T-helper 1 cell (primary cell): ENCODE measurements at regions not wholly inside any gene's neighbourhood (a gene's known extent, or its start where the extent isn't known, plus 50 kb on each side); places are given as distances from the start of the nearest gene placed in this dataset.

Experiments used
- DNase-seq, 5 donors: peaks; one replicate each; pipeline ENCODE4 v3.0.0-alpha.2; 2012 to 2020

DNA sequence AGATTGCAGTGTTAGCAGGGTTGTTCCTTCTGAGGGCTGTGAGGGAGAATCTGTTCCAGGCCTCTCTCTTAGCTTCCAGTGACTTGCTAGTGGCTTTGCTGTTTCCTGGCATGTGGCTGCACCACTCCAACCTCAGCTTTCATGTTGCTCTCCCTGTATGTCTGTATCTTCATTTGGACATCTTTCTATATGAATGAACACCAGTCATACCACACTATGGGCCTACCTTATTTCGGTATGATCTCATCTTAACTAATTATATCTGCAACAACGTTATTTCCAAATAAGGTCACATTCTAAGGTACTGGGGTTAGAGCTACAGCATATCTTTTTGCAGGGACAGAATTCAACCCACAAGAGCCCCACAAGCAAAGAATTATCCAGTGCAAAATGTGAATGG lies 356.7 kb upstream of the UMPS start:
- DNase-seq: peak in 1 of 5 donors; percentile 18

DNA sequence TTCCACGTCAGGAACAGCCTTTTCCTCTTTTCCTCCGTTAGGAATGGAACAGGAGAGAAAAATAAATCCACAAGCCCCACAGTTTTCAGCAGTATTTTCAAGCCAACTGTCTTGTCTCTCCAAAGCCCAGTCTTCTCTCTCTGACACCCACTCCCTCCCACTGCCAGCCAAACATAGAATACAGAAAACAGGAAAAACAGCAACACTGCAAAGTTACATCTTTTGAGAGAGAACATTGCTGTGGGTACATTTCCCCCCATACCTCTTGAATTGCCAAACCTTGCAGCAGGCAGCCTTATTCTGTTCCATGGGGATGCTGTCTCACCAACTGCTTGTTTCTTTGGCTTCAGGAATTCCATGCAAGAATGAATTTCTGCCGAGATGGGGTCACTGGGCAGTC lies 355.7 kb upstream of the UMPS start:
- no peak for DNase-seq

DNA sequence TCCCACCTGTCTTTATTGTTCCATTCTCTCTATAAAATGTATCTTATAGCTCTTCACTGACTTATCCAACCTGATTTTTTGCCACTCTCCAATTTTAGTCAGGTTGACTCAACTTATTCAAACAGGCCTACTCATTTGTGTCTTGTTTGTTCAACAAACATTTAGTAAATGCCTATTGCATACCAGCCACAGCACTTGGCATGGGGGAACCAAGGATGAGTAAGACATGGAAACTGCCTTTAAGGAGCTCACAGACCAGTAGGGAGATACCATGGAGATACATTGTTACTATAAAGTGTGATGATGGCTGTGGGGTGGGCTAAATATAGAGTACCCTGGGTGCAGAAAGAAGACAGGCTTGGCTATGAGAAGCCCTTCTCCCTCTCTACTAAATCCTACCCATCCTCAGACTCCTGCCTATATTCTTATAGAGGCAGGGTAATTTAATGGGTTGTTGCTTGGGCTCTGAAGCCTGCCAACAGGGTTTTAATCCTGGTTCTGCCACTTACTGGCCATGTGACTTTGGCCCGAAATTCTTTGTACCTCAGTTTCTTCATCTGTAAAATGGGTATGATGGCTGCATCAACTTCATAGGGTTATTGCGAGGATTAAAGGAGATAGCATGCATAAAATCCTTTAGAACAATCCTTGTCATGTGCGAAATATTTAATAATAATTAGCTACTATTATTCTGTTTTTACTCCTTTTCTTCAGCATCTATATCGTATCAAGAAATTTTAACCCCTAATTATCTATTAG lies 348.5 kb upstream of the UMPS start:
- DNase-seq: no peak

DNA sequence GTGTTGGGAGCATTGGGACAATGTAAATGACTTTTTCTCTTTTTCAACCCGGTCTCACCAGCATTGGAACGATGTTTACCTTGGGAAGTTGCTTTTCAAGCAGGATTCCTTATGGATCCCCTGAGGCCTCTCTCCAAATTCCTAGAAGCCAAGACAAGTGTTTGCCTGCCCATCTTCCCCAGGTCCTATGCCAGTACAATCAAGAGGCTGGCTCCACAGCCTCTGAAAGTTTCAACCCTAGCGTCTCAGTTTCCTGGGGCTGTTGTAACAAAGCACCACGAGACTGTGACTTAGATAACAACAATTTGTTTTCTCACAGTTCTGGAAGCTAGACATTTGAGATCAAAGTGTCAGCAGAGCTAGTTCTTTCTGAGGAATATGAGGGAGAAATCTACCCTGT lies 347.2 kb upstream of the UMPS start:
- DNase-seq: no peak

DNA sequence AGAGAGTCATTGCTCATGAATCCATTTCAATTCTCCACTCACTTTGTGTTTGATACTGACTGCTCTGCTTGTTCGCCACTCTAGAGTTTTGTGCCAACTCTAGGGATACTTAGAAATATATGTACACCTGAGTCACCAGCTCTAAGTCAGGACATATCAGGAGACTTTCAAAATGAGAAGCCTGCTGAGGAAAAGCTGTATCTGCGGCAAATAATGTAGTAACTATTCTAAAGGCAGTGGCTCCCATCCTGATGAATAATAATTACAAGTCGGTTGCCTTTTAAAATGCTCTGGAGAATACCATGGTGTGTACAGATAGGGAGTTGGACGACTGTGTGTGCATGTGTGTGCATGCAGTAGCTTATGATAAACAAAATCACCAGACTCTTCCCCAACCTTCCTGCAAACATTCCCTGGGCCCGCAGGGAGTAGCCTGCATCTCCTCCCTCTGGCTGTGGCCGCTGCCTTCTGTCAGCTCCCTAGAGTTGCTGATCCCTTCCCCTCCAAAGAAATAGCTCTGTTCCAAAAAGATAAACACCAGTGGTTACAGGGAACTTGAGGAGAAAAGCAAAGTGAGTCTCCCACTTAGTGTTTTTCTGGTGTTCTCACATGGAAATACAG lies 346.3 kb upstream of the UMPS start:
- no peak for DNase-seq

DNA sequence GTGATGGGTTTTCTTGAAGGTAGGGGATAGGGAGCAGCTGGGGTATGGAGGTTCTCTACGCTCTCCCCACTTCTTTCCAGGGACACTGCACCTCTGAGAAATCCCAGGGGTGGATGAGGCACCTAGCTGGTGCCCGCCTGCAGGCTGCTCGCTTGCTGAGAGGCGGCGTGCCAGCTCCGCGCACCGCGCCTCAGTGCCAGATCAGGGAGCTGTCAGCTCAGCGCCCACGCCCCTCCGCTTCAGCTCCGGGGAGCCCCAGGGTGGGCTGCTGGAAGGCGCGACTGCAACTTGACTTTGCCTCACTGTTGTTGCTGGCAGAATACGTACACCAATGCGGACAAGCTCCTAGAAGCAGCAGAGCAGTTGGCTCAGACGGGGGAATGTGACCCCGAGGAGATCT lies 345.7 kb upstream of the UMPS start:
- DNase-seq: no peak

DNA sequence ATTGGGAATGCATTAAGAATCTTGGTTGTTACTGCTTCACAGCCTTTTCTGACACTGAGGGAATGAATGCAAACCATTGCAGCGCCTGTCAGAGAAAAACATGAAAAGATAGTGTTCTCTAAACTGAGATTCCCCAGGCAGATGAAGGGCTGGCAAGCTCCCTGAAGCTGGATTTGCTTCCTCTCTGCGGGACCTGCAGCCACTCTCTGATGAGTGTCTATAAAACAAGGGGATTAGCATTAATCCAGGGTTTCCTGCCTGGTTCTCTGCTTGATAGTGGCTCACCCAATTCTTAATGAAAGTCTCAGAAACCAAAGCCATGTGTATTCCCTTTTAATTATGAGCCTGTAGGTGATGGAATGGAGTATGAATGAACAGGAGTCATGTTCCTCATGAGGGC lies 344.3 kb upstream of the UMPS start:
- DNase-seq: no peak

DNA sequence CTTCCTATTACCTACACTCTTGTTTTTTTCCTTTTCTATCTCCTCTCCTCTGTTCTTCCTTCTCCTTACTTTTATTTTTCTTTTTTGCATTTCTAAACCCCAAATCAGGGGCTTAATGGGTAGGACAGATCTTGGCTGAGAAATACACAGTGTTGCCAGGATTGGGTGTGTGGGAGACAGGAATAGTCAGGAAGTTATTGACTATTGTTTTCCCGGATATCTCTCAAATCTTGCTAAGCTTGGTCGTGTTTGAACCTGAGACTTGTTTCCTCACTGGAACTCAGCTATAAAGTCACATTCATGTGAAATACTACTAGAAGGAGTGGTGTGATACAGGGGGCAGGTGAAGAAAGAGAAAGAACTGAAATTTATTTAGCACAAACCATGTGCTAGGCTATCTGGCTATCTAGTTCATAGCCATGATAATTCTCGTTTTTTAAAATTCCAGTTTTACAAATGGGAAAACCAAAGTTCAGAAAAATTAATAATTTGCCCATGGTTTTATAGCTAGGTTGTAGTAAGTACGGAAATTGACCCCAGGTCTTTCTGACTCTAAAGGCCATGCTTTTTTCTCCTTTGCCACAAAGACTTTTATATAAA lies 343.2 kb upstream of the UMPS start:
- no peak for DNase-seq

DNA sequence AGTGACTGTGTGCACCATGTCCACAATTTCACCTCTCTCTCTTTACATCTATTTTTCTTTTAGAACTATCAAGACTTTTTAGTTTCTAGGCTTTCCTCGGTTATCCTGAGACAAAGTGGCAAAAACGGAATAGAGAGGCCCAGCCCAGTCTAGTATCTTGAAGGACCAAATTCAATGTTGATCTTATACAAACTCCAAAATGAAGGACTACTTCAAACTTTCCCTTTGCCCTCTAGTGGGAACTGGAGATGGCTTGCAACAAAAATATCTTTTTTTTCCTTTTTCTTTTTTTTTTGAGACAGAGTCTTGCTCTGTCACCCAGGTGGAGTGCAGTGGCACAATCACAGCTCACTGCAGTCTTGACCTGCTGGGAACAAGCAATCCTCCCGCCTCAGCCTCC lies 338.5 kb upstream of the UMPS start:
- no peak for DNase-seq

DNA sequence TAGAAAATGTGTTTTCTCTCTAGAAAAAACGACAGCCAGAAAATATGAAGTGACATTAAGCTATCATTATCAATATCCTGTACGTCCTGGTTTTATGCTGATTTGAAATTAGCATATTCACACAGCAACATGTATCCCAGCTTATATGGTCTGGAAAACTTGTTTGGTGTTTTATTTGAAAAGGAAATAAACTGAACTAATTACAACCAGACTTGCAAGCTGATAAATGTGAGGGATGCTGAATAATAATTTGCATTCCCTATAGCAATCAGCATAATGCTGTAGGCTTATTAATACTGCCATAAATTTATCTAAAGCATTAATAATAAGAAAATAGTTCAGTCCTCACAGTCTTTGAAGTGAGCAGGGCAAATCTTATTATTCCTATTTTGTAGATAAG lies 336.9 kb upstream of the UMPS start:
- no peak for DNase-seq

DNA sequence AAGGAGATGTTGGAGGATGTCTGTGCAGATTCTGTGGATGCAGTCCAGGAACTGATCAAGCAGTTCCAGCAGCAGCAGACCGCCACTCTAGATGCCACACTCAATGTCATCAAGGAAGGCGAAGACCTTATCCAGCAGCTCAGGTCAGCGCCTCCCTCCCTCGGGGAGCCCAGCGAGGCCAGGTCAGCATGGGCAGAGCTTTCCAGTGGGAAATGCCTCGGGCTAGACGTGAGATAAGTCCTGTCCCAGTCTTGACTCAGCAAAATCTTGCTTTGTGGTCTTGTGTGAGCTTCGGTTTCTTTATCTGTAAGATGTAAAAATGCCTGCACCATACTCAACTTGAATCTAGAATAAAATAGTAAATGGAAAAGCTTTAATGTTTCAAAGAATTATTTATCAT lies 335.1 kb upstream of the UMPS start:
- DNase-seq: no peak

DNA sequence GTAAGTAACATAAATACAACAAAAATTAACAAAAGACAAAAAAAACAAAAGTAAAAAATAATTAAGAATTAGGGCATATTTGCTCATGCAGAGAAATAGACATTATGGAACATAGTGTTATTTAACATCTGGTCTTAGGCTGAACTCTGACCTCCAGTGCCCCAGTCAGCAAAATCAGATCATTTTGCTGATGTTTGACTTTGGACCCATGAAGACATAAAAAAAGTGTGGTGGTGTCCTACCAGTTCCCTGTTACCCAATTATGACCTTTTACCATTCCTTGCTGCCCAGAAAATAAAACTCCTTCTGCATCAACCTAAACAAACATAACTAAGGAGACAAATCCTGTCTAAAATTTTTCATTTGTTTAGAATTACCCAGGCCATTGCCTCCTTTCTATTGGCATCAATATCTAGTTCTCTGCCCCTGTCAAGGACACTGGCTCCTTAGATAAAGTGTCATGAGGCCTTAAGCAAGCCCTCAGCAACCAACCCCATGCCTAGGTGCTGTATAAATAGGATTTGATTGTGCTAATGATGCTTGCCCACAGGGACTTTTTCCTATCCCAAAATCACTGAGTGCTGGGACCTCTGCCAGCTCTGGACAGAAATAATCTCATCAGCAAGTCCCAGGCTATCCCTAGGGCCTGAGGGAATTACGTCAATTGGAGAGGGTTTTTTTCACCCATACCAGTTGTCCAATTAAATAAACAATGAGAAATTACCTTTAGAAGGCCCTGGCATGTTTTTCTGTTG lies 334.5 kb upstream of the UMPS start:
- DNase-seq: no peak

DNA sequence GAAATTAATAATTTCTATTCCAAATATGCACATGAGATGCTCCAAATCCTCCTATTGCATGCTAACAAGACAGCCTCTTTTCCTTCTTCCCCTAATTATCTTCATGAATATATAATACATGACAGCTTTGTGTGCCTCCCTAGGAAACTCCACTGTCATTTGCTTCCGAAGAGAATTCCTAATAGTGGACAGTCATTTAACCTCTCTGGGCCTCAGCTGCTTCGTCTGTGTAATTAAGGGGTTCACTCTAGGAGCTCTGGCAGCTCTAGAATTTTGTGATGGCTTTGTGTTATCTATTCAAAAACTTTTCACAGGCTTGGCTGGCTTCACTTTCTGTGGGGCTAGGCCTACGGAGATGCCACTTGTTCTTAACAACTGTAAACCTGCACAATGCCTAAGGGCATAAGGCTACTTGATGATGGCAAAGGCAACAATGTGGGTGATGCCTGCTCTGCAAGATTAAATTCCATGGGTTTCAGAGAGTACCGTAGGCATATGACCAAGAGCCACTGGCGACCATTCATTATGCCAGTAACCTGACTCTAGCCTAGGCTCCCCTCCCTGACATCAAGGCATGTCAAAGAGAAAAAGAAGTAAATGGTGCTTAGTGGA lies 333.8 kb upstream of the UMPS start:
- no peak for DNase-seq

DNA sequence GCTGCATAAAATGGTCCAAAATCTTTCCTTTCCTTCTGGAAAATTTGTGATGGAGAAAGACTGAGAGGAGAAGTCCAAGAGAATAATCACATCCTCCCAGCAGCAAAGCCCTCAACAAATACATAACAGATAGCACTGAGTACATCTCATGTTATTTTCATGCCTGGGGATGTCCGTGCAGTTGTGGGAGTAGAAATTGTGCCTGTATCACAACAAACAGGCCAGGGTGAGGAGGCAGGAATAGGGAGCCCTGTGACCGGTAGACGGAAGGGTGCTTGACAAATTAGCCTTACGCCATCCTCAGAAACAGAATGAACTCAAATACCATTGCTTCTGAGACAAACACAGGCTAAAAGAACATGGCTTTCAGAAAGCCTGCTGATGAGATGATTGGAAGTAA lies 333.2 kb upstream of the UMPS start:
- no peak for DNase-seq

DNA sequence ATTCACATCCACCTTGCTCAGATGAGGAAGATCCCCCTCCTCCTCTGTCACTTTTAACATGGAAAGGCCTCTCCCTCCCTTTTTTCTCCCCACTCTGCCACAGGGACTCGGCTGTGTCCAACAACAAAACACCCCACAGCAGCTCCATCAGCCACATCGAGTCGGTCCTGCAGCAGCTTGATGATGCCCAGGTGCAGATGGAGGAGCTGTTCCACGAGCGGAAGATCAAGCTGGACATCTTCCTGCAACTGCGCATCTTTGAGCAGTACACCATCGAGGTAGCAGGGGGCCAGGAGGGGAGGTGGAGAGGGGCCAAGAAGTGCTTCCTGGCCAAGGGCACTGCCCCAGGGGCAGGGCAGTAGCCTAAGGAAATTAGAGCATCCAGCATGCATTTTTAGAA lies 331.7 kb upstream of the UMPS start:
- no peak for DNase-seq

DNA sequence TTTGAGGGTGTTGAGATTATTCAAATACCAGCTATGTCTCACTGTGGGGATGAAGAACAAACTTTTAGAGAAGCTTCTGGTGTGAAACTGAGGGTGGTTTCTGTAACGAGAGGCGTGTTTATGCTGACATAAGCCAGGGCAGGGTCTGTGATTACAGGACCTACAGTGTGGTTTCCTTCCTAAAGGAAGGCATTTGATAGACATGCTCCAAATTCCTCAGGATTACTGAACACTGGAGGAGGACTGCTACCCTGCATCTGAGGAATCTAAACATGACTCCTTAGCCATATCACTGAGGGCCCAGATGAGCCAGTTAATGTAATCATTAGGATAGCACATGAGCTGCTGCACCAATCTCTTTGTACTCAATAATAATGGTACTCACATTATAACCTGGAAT lies 328.4 kb upstream of the UMPS start:
- DNase-seq: no peak

DNA sequence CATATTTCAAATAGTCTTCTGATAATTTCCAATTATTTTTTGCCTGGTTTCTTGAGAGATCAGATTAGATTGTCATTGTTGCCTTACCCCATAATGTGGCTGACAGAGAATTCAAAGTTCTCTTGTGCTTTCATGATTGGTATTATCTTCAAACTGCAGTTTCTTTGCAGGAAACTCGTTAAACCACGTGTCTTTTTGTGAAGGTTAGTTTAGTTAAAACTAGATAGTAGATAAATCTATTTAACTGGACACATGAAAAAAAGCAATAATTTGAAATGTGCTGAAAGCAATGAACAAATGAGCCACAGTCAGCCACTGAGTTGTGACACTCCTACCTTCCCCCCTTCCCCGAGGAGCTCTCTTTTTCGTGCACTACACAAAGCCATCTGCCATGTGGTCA lies 327.5 kb upstream of the UMPS start:
- DNase-seq: no peak

DNA sequence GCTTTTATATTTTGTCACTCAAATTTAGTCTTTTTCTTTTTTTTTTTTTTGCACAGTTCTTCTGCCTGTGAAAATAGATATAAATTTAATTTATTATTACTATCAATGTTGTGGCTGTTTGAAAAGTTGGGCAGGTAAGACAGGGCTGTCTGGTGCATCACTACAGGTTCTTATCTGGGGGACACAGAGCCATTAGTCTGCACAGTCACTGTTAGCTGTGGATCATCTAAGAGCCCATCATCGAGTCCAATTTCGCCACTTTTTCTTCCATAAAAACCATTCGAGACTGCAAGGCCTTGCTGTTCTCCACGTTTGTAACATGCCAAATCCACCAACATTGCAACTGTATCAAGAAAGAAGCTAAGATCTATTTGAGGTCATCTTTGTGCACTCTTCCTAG lies 325.6 kb upstream of the UMPS start:
- no peak for DNase-seq

DNA sequence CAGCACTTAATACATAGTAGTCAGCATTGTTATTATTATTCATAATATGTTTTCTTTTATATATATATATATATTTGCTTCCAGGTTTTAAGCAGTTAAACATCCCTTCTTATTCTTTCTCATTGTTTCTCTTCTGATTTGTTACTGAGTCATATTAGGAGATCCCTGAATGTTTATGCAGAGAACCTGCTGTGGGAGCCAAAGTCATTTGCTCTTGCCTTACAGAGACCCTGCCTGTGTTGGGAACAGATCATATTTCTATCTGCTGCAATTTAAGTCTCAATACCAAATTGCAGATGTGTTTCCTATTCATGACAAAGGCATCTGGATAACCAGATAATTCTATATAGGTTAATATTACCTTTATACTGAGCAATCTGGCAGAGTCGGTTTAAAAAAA lies 323.0 kb upstream of the UMPS start:
- no peak for DNase-seq

DNA sequence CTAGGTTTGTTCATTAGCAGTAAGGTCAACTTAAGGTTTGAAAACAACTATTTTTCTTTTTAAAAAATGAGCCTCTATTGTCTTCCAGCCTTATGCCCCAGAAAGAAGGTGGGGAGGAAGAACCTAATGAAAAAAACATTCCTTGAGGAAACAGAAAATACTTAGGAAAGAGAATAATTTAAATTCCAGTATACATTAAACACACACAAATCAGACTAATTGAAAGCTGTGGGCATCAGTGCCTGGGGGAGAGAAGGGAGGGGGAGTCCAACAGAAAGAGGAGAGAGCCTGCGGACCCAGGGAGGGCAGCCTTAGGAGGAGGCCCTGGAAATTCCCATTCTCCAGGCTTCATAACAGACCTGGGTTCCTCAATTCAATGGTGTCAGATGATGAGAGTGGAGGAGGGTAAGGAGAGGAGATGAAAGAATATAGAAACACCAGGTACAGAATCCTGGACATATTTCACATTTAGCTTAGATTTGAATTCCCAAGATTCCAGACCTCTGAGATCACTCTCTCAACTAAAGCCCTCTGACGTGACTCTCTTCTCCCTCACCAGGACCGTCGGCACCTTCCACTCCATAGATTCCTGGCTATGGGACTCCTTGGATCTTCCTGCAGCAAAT lies 320.5 kb upstream of the UMPS start:
- no peak for DNase-seq

DNA sequence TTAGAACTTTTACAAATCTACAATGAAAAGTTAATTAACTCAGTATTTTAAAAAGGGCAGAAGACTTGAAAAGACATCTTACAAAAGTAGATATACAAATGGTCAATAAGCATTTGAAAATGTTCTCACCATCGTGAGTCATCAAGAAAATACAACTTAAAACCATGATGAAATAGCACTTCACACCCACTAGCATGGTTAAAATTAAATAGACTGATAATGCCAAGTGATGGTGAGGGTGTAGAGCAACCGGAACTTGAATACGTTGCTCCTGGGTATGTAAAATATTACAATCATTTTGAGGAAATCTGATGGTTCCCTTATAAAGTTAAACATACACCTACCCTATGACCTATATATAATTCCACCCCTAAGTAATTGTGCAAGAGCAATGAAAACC lies 319.8 kb upstream of the UMPS start:
- DNase-seq: no peak

DNA sequence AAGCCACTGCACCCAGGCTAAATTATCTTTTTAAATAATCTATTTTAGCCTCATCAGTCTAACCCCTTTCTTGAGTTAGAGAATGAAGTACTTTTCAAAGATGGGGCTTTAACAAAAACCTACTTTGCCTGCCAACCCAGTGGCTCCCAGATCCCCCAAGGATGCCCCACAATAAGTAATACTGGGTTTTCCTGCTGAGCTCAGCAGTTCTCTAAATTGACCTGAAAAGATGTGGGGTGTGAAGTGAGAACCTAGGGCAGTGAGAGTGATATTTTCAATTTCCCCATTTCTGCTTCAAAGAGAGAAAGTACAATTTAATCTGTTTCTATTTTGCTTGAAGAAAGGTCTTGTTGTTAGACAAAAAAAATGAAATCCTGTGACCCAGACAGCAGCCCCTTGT lies 318.5 kb upstream of the UMPS start:
- no peak for DNase-seq

DNA sequence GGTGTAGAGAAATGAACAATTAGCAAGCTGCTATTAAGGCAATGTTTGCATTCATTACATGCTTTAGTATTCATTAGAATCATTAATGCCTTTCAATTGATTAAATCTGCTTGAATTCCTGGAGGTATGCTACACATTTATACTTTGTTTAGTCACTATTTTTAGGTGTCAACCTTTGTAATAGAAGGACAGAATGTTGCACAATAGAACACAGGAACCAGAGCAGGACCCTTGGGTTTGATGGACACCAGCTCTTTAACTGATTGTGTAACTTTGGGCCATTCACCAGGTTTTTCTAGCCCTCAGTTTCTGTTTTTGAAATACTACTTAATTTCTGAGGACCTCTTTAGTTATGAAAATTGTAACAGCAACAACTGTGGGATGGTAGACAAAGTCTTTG lies 317.6 kb upstream of the UMPS start:
- DNase-seq: no peak
